Heart left ventricle (tissue), 16 donors: ENCODE measurements at regions not wholly inside any gene's neighbourhood (a gene's known extent, or its start where the extent isn't known, plus 50 kb on each side); places are given as distances from the start of the nearest gene placed in this dataset.

Experiments
- ATAC-seq, 4 donors: fragments of 200-7000 bp; cut with Tn5 transposase; one replicate each; pipeline ENCODE4 v1.9.1; 2020 to 2022; ENCODE audit warnings: moderate library complexity in 4 of 4, mild to moderate bottlenecking in 3 of 4, moderate number of reproducible peaks in 1 of 4
- DNase-seq, 5 donors: peaks; one replicate each; pipeline ENCODE4 v3.0.0-alpha.2; 2020
- H3K27ac ChIP-seq, 12 donors: fragments of 200-600 bp; sonication (generic) in 4 of 12; one replicate each; pipeline versions ENCODE4 v1.5.0 to v1.8.0; 2016 to 2022; ENCODE audit warnings: mild to moderate bottlenecking in 2 of 12
- H3K27me3 ChIP-seq, 9 donors: fragments of 200-600 bp; sonication (generic) in 2 of 9; one replicate each; pipeline versions ENCODE4 v1.5.1 to v1.8.0; 2016 to 2022; ENCODE audit warnings: mild to moderate bottlenecking in 3 of 9
- H3K36me3 ChIP-seq, 9 donors: fragments of 200-600 bp; sonication (generic) in 2 of 9; one replicate each; pipeline versions ENCODE4 v1.5.0 to v1.8.0; 2018 to 2022; ENCODE audit warnings: mild to moderate bottlenecking in 2 of 9
- H3K4me1 ChIP-seq, 12 donors: fragments of 200-600 bp; sonication (generic) in 4 of 12; one replicate each; pipeline versions ENCODE4 v1.5.0 to v1.8.0; 2016 to 2022; ENCODE audit warnings: mild to moderate bottlenecking in 3 of 12
- H3K4me3 ChIP-seq, 12 donors: fragments of 200-600 bp; sonication (generic) in 4 of 12; one replicate each; pipeline versions ENCODE4 v1.5.0 to v1.8.0; 2017 to 2022; ENCODE audit warnings: mild to moderate bottlenecking in 9 of 12, moderate library complexity in 4 of 12
- H3K9me3 ChIP-seq, 12 donors: fragments of 200-600 bp; sonication (generic) in 4 of 12; one replicate each; pipeline versions ENCODE4 v1.5.0 to v1.8.0; 2016 to 2022; ENCODE audit warnings: mild to moderate bottlenecking in 1 of 12
- CTCF ChIP-seq, 12 donors: fragments of 200-600 bp; sonication (generic) in 4 of 12; IDR thresholded peaks; one replicate each; pipeline versions ENCODE4 v1.5.0 to v1.8.0; 2018 to 2022; ENCODE audit warnings: antibody characterized with exemption in 12 of 12, mild to moderate bottlenecking in 5 of 12
- POLR2A ChIP-seq, 2 donors: fragments of 450-650 bp; IDR thresholded peaks; one replicate each; pipeline ENCODE4 v1.6.1; 2017; ENCODE audit warnings: antibody characterized with exemption in 2 of 2, mild to moderate bottlenecking in 2 of 2, moderate library complexity in 2 of 2
- WGBS, 4 donors: extraction: QIAGEN DNeasy Blood & Tissue Kit in 2 of 4; methylation state at CpG; one replicate each; pipeline versions ENCODE4 v1.1.5 to v1.1.7; 2013 to 2018; 5-methylcytosine and 5-hydroxymethylcytosine counted together
- intact Hi-C, 10 donors: fragments of 100-400 bp; cut with DNase I; formaldehyde crosslinking; loops; one replicate each; pipeline versions ENCODE4 v1.11.1 to v1.14.2; 2022
- donor health status: ischemic (EF 13 %, LVEDD 7.1; RV severe dilation, severe dysfunction).
- donor health status: healthy with polysubstance abuse.
- donor health status: DM: no; HTN: yes; CAD: no.
- donor health status: DM: no; HTN: no; CAD: no.
- donor health status: ischemic (EF 25% LVEDD 6.9; RV normal size, moderate dysfunction).
- donor health status: ischemic (EF 25% LVEDD 5.7; RV mildly dilated, moderate dysfunction).
- donor health status: healthy.
- donor health status: DM: yes; HTN: yes; CAD: no.
- donor health status: ischemic (EF 35%, LVEDD 5.7; RV mildly dilated, moderate dysfunction).
- donor health status: nonischemic (EF 11% LVEDD 7.7; RV severe dilation, severe dysfunction).
- donor health status: DM: yes; HTN: yes; CAD: no.
- donor health status: PGD.
- donor health status: ischemic (EF 29% LVEDD 5.4; RV normal size, mild dysfunction).
- donor health status: nonischemic (EF 23%, LVEDD 6.1; RV moderate dilation, normal function).

- WGBS, 4 donors = 45 to 54% (median 51%) methylated on average over 3 of the region's 3 CpGs
- ATAC-seq (no peak), DNase-seq (no peak)
- no peak for TF ChIP-seq CTCF (IDR thresholded peaks at IDR 0.05)
- no peak for TF ChIP-seq POLR2A (IDR thresholded peaks at IDR 0.05)
- no peaks in the 10 kb centered on the region for H3K4me1 ChIP-seq
- intact Hi-C loops = no loop called here
- H3K27me3 ChIP-seq = no peaks in the 10 kb centered on the region
- no peaks in the 10 kb centered on the region for H3K36me3 ChIP-seq
- no peak overlapping the region for H3K4me3 ChIP-seq
- no peaks in the 10 kb centered on the region for H3K9me3 ChIP-seq
- H3K27ac ChIP-seq = no peak overlapping the region
These were observed 144.0 kb upstream of the TBX18 start for GRCh38 chr6:84908304-84908904.

GRCh38 chr6:84906514-84906913, 142.1 kb upstream of the TBX18 start:
- no peak overlapping the region for H3K4me3 ChIP-seq
- DNase-seq = no peak

GRCh38 chr6:84905823-84906222, 141.4 kb upstream of the TBX18 start:
- no peak for DNase-seq
- no peaks in the 10 kb centered on the region for H3K9me3 ChIP-seq
- TF ChIP-seq POLR2A (IDR thresholded peaks at IDR 0.05) = no peak
- TF ChIP-seq CTCF (IDR thresholded peaks at IDR 0.05) = no peak
- H3K36me3 ChIP-seq = no peaks in the 10 kb centered on the region
- H3K27me3 ChIP-seq = no peaks in the 10 kb centered on the region
- no peaks in the 10 kb centered on the region for H3K4me1 ChIP-seq
- WGBS, 4 donors = 15 to 30% (median 22%) methylated on average over 1 of the region's 1 CpG
- ATAC-seq = no peak
- H3K4me3 ChIP-seq = no peak overlapping the region
- intact Hi-C loops = no loop called here
- no peak overlapping the region for H3K27ac ChIP-seq

More at GRCh38 chr6:84906514-84906913, 142.1 kb upstream of the TBX18 start:
- 88 to 93% (median 90%) methylated on average over 3 of the region's 3 CpGs for WGBS, 4 donors
- H3K9me3 ChIP-seq = no peaks in the 10 kb centered on the region
- ATAC-seq = no peak
- no peaks in the 10 kb centered on the region for H3K4me1 ChIP-seq
- no peaks in the 10 kb centered on the region for H3K36me3 ChIP-seq
- no peaks in the 10 kb centered on the region for H3K27me3 ChIP-seq
- TF ChIP-seq POLR2A (IDR thresholded peaks at IDR 0.05) (no peak), CTCF (IDR thresholded peaks at IDR 0.05) (no peak)
- no peak overlapping the region for H3K27ac ChIP-seq
- intact Hi-C loops = no loop called here

- no peak for ATAC-seq
- TF ChIP-seq POLR2A (IDR thresholded peaks at IDR 0.05) (no peak), CTCF (IDR thresholded peaks at IDR 0.05) (no peak)
- intact Hi-C loops = no loop called here
These were observed 138.0 kb upstream of the TBX18 start for GRCh38 chr6:84902354-84902928.

More at GRCh38 chr6:84902354-84902928, 138.0 kb upstream of the TBX18 start:
- Histone ChIP-seq H3K27ac (no peak overlapping the region), H3K27me3 (no peaks in the 10 kb centered on the region), H3K4me3 (no peak overlapping the region), H3K9me3 (peaks cover 0 to 6% (median 0%) of the 10 kb centered on the region in 12 donors), H3K4me1 (no peaks in the 10 kb centered on the region), H3K36me3 (no peaks in the 10 kb centered on the region)
- WGBS, 4 donors = 81 to 82% (median 82%) methylated on average over 3 of the region's 3 CpGs
- no peak for DNase-seq
